ENCODE measurements at regions not wholly inside any gene's neighbourhood (a gene's known extent, or its start where the extent isn't known, plus 50 kb on each side); places are given as distances from the start of the nearest gene placed in this dataset.
"Not testable (repeated sequence)": the region's sequence is repeated elsewhere in the genome, so short reads cannot be mapped to it uniquely, and the experiment has no call there.

DNA sequence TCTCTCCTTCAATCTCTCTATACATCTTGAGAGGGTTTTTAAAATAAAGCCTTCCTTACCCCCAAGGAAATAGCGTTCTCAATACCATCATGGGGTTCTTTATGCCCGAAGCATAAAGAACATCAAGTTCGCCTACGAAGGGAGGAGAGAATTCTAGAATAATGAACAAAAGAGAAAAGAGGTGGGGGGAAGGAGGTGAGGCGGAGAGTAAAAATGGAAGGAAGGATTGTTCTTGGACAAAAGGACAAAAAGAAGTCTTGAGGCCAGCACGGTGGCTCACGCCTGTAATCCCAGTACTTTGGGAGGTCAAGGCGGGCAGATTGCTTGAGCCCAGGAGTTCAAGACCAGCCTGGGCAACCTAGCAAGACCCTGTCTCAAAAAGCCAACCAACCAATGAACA lies 319.8 kb upstream of the NCKAP5 start:
- ChIA-PET POLR2A (no interaction called here), CTCF (interaction anchor here (0.6 to 7.3 kb wide), 8 partner anchors 10 to 1032 kb away, joined by 3 to 61 read pairs (median 10); no protein-coding TSS in a partner anchor)
- Mint-ChIP-seq H3K27ac (ENCODE audit: low read depth, unreplicated experiment) (no peak overlapping the region), H3K9me3 (ENCODE audit: unreplicated experiment) (no peaks in the 10 kb centered on the region), H3K4me3 (ENCODE audit: unreplicated experiment) (no peak overlapping the region), H3K36me3 (ENCODE audit: insufficient read depth, unreplicated experiment) (no peaks in the 10 kb centered on the region), H3K4me1 (ENCODE audit: insufficient read depth, unreplicated experiment) (peaks cover 7% of the 10 kb centered on the region), H3K27me3 (ENCODE audit: insufficient read depth, unreplicated experiment) (peaks cover 14% of the 10 kb centered on the region)
- intact Hi-C loops (cut with micrococcal nuclease) = loop anchor here (5.0 kb wide), 3 partner anchors 319 to 1009 kb away; no protein-coding TSS in a partner anchor
- no TSS peak for BruUV-seq (replicated peaks)
- DNase-seq (ENCODE audit: unreplicated experiment) = no peak
- TF ChIP-seq, protein P1, sequence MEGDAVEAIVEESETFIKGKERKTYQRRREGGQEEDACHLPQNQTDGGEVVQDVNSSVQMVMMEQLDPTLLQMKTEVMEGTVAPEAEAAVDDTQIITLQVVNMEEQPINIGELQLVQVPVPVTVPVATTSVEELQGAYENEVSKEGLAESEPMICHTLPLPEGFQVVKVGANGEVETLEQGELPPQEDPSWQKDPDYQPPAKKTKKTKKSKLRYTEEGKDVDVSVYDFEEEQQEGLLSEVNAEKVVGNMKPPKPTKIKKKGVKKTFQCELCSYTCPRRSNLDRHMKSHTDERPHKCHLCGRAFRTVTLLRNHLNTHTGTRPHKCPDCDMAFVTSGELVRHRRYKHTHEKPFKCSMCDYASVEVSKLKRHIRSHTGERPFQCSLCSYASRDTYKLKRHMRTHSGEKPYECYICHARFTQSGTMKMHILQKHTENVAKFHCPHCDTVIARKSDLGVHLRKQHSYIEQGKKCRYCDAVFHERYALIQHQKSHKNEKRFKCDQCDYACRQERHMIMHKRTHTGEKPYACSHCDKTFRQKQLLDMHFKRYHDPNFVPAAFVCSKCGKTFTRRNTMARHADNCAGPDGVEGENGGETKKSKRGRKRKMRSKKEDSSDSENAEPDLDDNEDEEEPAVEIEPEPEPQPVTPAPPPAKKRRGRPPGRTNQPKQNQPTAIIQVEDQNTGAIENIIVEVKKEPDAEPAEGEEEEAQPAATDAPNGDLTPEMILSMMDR (IDR thresholded peaks at IDR 0.05; ENCODE audit: unreplicated experiment) = no peak

DNA sequence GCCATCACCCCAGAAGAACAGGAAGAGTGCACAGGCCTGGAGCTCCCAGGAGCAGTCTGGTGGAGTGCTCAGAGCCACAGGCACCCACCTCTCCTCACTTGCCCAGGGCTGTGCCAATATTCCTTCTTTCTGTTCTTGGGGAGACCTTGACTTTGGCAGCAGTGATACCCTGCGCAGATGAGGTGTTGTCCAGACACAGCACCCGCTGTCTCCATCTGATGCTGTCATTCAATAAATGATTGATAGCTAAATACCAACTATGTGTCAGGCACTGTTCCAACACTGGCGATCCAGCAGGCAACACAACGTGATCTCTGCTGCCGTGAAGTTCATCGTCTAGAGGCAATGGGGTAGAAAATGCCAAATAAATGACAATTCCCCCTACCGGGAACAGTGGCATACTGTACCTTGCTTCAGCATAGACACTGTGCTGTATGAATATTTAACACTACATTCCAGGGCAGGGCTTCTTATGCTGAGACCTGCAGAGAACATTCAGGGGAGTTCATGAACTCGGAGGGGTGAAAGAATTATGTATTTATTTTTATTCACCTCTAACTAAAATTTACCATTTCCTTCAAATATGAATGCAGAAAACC lies 320.5 kb upstream of the NCKAP5 start:
- TF ChIP-seq, protein P1 (IDR thresholded peaks at IDR 0.05; ENCODE audit: unreplicated experiment) = no peak
- peaks cover 7% of the 10 kb centered on the region for H3K4me1 Mint-ChIP-seq (ENCODE audit: insufficient read depth, unreplicated experiment)
- peaks cover 14% of the 10 kb centered on the region for H3K27me3 Mint-ChIP-seq (ENCODE audit: insufficient read depth, unreplicated experiment)
- H3K36me3 Mint-ChIP-seq (ENCODE audit: insufficient read depth, unreplicated experiment) = no peaks in the 10 kb centered on the region
- no peak for DNase-seq (ENCODE audit: unreplicated experiment)
- POLR2A ChIA-PET = no interaction called here
- CTCF ChIA-PET = interaction anchor here (0.6 to 7.3 kb wide), 5 partner anchors 9 to 999 kb away, joined by 3 to 61 read pairs (median 13); no protein-coding TSS in a partner anchor
- H3K4me3 Mint-ChIP-seq (ENCODE audit: unreplicated experiment) = no peak overlapping the region
- H3K9me3 Mint-ChIP-seq (ENCODE audit: unreplicated experiment) = no peaks in the 10 kb centered on the region
- intact Hi-C loops (cut with micrococcal nuclease) = loop anchor here (5.0 kb wide), 3 partner anchors 319 to 1009 kb away; no protein-coding TSS in a partner anchor
- no TSS peak for BruUV-seq (replicated peaks)
- no peak overlapping the region for H3K27ac Mint-ChIP-seq (ENCODE audit: low read depth, unreplicated experiment)

DNA sequence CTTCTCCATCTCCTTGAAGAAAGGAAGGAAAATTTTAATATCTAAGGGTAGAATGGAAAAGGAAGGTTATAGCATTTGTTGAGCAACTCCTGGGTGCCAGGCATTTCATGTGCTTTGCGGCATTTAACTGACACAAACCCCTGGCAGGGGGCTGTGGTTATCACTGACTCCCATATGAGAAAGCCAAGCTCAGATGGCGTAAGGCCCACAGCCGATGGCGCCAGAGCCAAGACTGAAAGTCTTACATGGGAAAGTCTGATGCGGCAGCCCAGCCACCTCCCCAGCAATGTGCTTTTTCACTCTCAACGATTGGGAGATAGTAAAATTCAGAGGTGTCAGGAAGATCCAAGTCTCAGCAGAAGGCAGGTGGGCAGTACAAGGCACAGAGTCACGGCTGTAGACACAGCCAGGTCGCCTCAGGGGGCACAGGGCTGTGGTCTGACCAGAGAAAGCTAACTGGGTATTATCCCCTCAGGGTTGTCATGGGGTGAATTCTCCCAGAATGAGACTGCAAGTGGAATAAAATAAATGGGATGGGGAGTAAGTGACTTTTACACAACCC lies 324.2 kb upstream of the NCKAP5 start:
- BruUV-seq (replicated peaks) = no TSS peak
- Mint-ChIP-seq H3K36me3 (ENCODE audit: insufficient read depth, unreplicated experiment) (no peaks in the 10 kb centered on the region), H3K9me3 (ENCODE audit: unreplicated experiment) (no peaks in the 10 kb centered on the region), H3K27ac (ENCODE audit: low read depth, unreplicated experiment) (no peak overlapping the region), H3K4me1 (ENCODE audit: insufficient read depth, unreplicated experiment) (no peaks in the 10 kb centered on the region), H3K27me3 (ENCODE audit: insufficient read depth, unreplicated experiment) (peaks cover 33% of the 10 kb centered on the region), H3K4me3 (ENCODE audit: unreplicated experiment) (no peak overlapping the region)
- POLR2A ChIA-PET = interaction anchor here (1.0 kb wide), 1 partner anchor 17 kb away, joined by 3 read pairs; no protein-coding TSS in a partner anchor
- intact Hi-C loops (cut with micrococcal nuclease) = no loop called here
- CTCF ChIA-PET = interaction anchor here (0.6 to 2.5 kb wide), 3 partner anchors 63 to 559 kb away, joined by 3 to 7 read pairs (median 4); no protein-coding TSS in a partner anchor
- no peak for DNase-seq (ENCODE audit: unreplicated experiment)
- TF ChIP-seq, protein P1 (IDR thresholded peaks at IDR 0.05; ENCODE audit: unreplicated experiment) = no peak

DNA sequence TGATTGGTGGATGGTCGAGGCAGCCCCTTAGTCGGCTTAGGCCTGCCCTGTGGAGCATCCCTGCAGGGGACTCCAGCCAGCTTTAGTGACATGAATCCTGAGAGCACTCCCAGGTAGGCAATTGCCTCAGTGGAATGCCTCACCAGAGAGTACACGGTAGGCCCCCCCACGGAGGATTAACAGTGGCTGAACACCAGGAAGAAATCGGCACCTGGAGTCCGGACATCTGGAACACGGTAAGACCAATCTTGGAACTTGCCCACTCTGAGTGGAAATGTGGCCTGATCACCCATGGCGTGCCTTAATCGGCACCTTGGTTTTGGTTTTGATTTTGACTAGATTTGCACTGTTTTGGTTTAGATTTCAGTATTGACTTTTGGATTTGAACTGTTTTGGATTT lies 326.2 kb upstream of the NCKAP5 start:
- BruUV-seq (replicated peaks) = no TSS peak
- TF ChIP-seq, protein P1 (IDR thresholded peaks at IDR 0.05; ENCODE audit: unreplicated experiment) = no peak
- no peaks in the 10 kb centered on the region for H3K36me3 Mint-ChIP-seq (ENCODE audit: insufficient read depth, unreplicated experiment)
- intact Hi-C loops (cut with micrococcal nuclease) = no loop called here
- CTCF ChIA-PET = no interaction called here
- H3K4me1 Mint-ChIP-seq (ENCODE audit: insufficient read depth, unreplicated experiment) = no peaks in the 10 kb centered on the region
- POLR2A ChIA-PET = no interaction called here
- DNase-seq (ENCODE audit: unreplicated experiment) = no peak
- no peak overlapping the region for H3K27ac Mint-ChIP-seq (ENCODE audit: low read depth, unreplicated experiment)
- H3K9me3 Mint-ChIP-seq (ENCODE audit: unreplicated experiment) = no peaks in the 10 kb centered on the region
- peaks cover 19% of the 10 kb centered on the region for H3K27me3 Mint-ChIP-seq (ENCODE audit: insufficient read depth, unreplicated experiment)
- H3K4me3 Mint-ChIP-seq (ENCODE audit: unreplicated experiment) = no peak overlapping the region

DNA sequence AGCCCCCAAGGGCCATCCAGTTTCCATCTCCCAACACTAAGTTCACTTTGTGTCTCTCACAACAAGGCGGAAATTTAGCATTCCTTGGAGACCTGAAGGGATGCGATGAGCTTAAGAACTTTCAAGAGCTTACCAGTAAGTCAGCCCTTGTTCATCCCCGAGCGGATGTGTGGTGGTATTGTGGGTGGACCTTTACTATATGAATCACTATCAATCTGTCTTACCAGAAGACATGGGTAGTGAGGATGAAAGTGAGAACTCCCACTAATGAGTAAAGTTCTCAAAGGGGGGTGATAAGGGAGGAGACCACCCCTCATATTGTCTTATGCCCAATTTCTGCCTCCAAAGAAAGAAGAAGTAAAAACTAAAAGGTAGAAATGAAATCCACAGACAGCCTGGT lies 329.6 kb upstream of the NCKAP5 start:
- CTCF ChIA-PET = interaction anchor here (0.6 to 2.3 kb wide), 3 partner anchors 9 to 35 kb away, joined by 5 to 8 read pairs (median 6); no protein-coding TSS in a partner anchor

More for the DNA sequence above, 329.6 kb upstream of the NCKAP5 start:
- intact Hi-C loops (cut with micrococcal nuclease); DNase-seq (ENCODE audit: unreplicated experiment); H3K4me3 Mint-ChIP-seq (ENCODE audit: unreplicated experiment); H3K36me3 Mint-ChIP-seq (ENCODE audit: insufficient read depth, unreplicated experiment); H3K9me3 Mint-ChIP-seq (ENCODE audit: unreplicated experiment); H3K27ac Mint-ChIP-seq (ENCODE audit: low read depth, unreplicated experiment); H3K4me1 Mint-ChIP-seq (ENCODE audit: insufficient read depth, unreplicated experiment); BruUV-seq (replicated peaks); POLR2A ChIA-PET: not testable (repeated sequence)
- H3K27me3 Mint-ChIP-seq (ENCODE audit: insufficient read depth, unreplicated experiment) = peaks cover 19% of the 10 kb centered on the region
